GM12878 (cell line): ENCODE measurements at regions not wholly inside any gene's neighbourhood (a gene's known extent, or its start where the extent isn't known, plus 50 kb on each side); places are given as distances from the start of the nearest gene placed in this dataset.

Source experiments
- ATAC-seq: fragments of 200-7000 bp; cut with Tn5 transposase; 3 replicates; pipeline ENCODE4 v1.9.1; 2020; ENCODE audit warnings: mild to moderate bottlenecking, moderate library complexity
- BruUV-seq: library from RNA; stranded (reverse); fragments of 400-500 nt; replicated peaks from 2 replicates; lab custom pipeline; 2021; lab: Mats Ljungman, UMichigan
- CTCF ChIA-PET: fragments of 300-600 bp; sonication (Branson Sonifier 250); formaldehyde crosslinking; extraction: SDS; loops from one replicate; lab custom pipeline; 2021; ENCODE audit warnings: inconsistent platforms; lab: Yijun Ruan, JAX
- POLR2A ChIA-PET: fragments of 350-600 bp; formaldehyde crosslinking; extraction: SDS; loops from one replicate; lab custom pipeline; 2021; ENCODE audit warnings: inconsistent platforms; lab: Charles Lee
- RAD21 ChIA-PET: fragments of 300-600 bp; sonication (Branson Sonifier 250); formaldehyde crosslinking; loops from one replicate; lab custom pipeline; 2023; ENCODE audit warnings: antibody characterized with exemption; ENCODE audit not compliant: unreplicated experiment; lab: Charles Lee
- SMC1A ChIA-PET: fragments of 300-600 bp; sonication (Branson Sonifier 250); formaldehyde crosslinking; loops from one replicate; lab custom pipeline; 2023; ENCODE audit not compliant: unreplicated experiment, uncharacterized antibody; lab: Charles Lee
- DNase-seq: peaks from one replicate; pipeline ENCODE4 v3.0.0-alpha.2; 2011; ENCODE audit warnings: low read depth, low spot score
- FAIRE-seq: peaks from 3 replicates; lab custom pipeline; 2011; peaks lifted over from hg19 to GRCh38; lab: Jason Lieb, UNC
- H2AFZ ChIP-seq: 2 replicates; pipeline ENCODE4 v1.6.0; 2011; ENCODE audit warnings: low read depth, low read length, control low read depth; ENCODE audit not compliant: control insufficient read depth
- H3K27ac ChIP-seq: 2 replicates; pipeline ENCODE4 v1.5.1; 2011; ENCODE audit warnings: control low read depth; ENCODE audit not compliant: control insufficient read depth, insufficient read depth
- H3K27me3 ChIP-seq, 2 experiments: replicated peaks in 1 of 2; 2 replicates each; pipeline versions ENCODE4 v1.6.0 to v1.6.1; 2011; ENCODE audit warnings: low read length in 1 of 2; ENCODE audit not compliant: control insufficient read depth in 2 of 2, insufficient read depth in 2 of 2
- H3K36me3 ChIP-seq, 2 experiments: 2 replicates each; pipeline ENCODE4 v1.5.1; 2011; ENCODE audit warnings: low read length in 1 of 2; ENCODE audit not compliant: control insufficient read depth in 2 of 2, insufficient read depth in 2 of 2
- H3K4me1 ChIP-seq: 2 replicates; pipeline ENCODE4 v1.6.1; 2011; ENCODE audit warnings: mild to moderate bottlenecking, low read length, moderate library complexity, mixed read lengths; ENCODE audit not compliant: control insufficient read depth, insufficient read depth
- H3K4me2 ChIP-seq: 2 replicates; pipeline ENCODE4 v1.6.0; 2011; ENCODE audit warnings: control low read depth; ENCODE audit not compliant: control insufficient read depth, insufficient read depth
- H3K4me3 ChIP-seq: fragments of 200-600 bp; sonication (generic); 2 replicates; pipeline ENCODE4 v1.5.1; 2016
- H3K79me2 ChIP-seq: 2 replicates; pipeline ENCODE4 v1.6.0; 2011; ENCODE audit warnings: low read length; ENCODE audit not compliant: control insufficient read depth, insufficient read depth
- H3K9ac ChIP-seq: 2 replicates; pipeline ENCODE4 v1.8.0; 2011; ENCODE audit warnings: low read length, control low read depth, mixed read lengths; ENCODE audit not compliant: control insufficient read depth, insufficient read depth
- H3K9me3 ChIP-seq: replicated peaks from 3 replicates; pipeline ENCODE4 v1.5.1; 2011; ENCODE audit warnings: mild to moderate bottlenecking, low read length; ENCODE audit not compliant: control insufficient read depth, insufficient read depth
- H4K20me1 ChIP-seq: 2 replicates; pipeline ENCODE4 v1.6.0; 2011; ENCODE audit not compliant: control insufficient read depth, insufficient read depth
- CHD4 ChIP-seq: fragments of 200-600 bp; sonication (generic); IDR thresholded peaks from 2 replicates; pipeline ENCODE4 v1.6.1; 2016; ENCODE audit warnings: mild to moderate bottlenecking
- JUND ChIP-seq: IDR thresholded peaks from 2 replicates; pipeline ENCODE4 v1.6.1; 2012; ENCODE audit warnings: low read depth, mild to moderate bottlenecking, low read length, improper control_type of control experiment, moderate library complexity
- LARP7 ChIP-seq: fragments of 450-650 bp; IDR thresholded peaks from 2 replicates; pipeline ENCODE4 v1.6.1; 2017; ENCODE audit warnings: mild to moderate bottlenecking
- MTA2 ChIP-seq: fragments of 450-650 bp; IDR thresholded peaks from 2 replicates; pipeline ENCODE4 v1.6.1; 2016; ENCODE audit warnings: low read depth, mild to moderate bottlenecking, moderate library complexity
- NFYB ChIP-seq: IDR thresholded peaks from 2 replicates; pipeline ENCODE4 v1.6.1; 2011; ENCODE audit warnings: low read depth, mild to moderate bottlenecking, low read length, improper control_type of control experiment, moderate library complexity; ENCODE audit not compliant: insufficient read depth
- RB1 ChIP-seq: fragments of 450-650 bp; formaldehyde crosslinking; IDR thresholded peaks from 2 replicates; pipeline ENCODE4 v1.6.1; 2017; ENCODE audit warnings: mild to moderate bottlenecking, borderline replicate concordance
- SREBF1 ChIP-seq: IDR thresholded peaks from 2 replicates; pipeline ENCODE4 v1.6.1; 2012; ENCODE audit warnings: mild to moderate bottlenecking, low read length
- TAF1 ChIP-seq: IDR thresholded peaks from 2 replicates; pipeline ENCODE4 v1.6.1; 2011; ENCODE audit warnings: mild to moderate bottlenecking, low read depth, low read length, borderline replicate concordance
- WRNIP1 ChIP-seq: IDR thresholded peaks from 2 replicates; pipeline ENCODE4 v1.6.1; 2011; ENCODE audit warnings: low read depth, low read length, improper control_type of control experiment, borderline replicate concordance
- WGBS: methylation state at CpG from one replicate; pipeline ENCODE4 v1.1.6; 2016; ENCODE audit warnings: low lambda C conversion rate; ENCODE audit not compliant: insufficient replicate concordance, insufficient coverage; ENCODE audit errors: missing lambda C conversion rate; 5-methylcytosine and 5-hydroxymethylcytosine counted together
- in situ Hi-C: fragments of 300-500 bp; cut with MboI; formaldehyde crosslinking; loops from 9 replicates; pipeline ENCODE4 v1.14.3; 2018; ENCODE audit warnings: mixed read lengths
- intact Hi-C: fragments of 100-400 bp; cut with micrococcal nuclease; formaldehyde crosslinking; loops from one replicate; pipeline ENCODE4 v1.14.2; 2022; ENCODE audit not compliant: unreplicated experiment
- TF ChIP-seq, protein P1 (sequence below): fragments of 450-650 bp; IDR thresholded peaks from 2 replicates; pipeline ENCODE4 v1.6.1; 2018; ENCODE audit warnings: mild to moderate bottlenecking, low read depth, moderate library complexity; ENCODE audit not compliant: partially characterized antibody
- TF ChIP-seq, protein P2 (sequence below): fragments of 450-650 bp; IDR thresholded peaks from 2 replicates; pipeline ENCODE4 v1.6.1; 2017; ENCODE audit warnings: low read depth, mild to moderate bottlenecking, moderate library complexity
- TF ChIP-seq, protein P3 (sequence below): fragments of 450-650 bp; IDR thresholded peaks from 2 replicates; pipeline ENCODE4 v1.6.1; 2017; ENCODE audit warnings: mild to moderate bottlenecking, low read depth, inconsistent platforms; ENCODE audit not compliant: poor library complexity, severe bottlenecking

GRCh38 chr5:98258939-98259338, 514.5 kb upstream of the RGMB start:
- intact Hi-C loops = no loop called here
- CTCF ChIA-PET = no interaction called here

More at GRCh38 chr5:98258939-98259338, 514.5 kb upstream of the RGMB start:
- WGBS = 12% methylated on average over 3 of the region's 3 CpGs
- H3K4me1 ChIP-seq = no peaks in the 10 kb centered on the region
- ATAC-seq = no peak
- no peak overlapping the region for H3K4me2 ChIP-seq
- no peaks in the 10 kb centered on the region for H3K9me3 ChIP-seq
- no TSS peak for BruUV-seq
- H3K27ac ChIP-seq = no peak overlapping the region
- no peak overlapping the region for H2AFZ ChIP-seq
- no peak overlapping the region for H3K9ac ChIP-seq
- in situ Hi-C loops = no loop called here
- no peaks in the 10 kb centered on the region for H3K27me3 ChIP-seq
- ChIA-PET SMC1A (interaction anchor here (0.6 kb wide), 1 partner anchor 919 kb away, joined by 4 read pairs; no protein-coding TSS in a partner anchor), POLR2A (no interaction called here), RAD21 (no interaction called here)
- no peak overlapping the region for H3K4me3 ChIP-seq
- no peaks in the 10 kb centered on the region for H4K20me1 ChIP-seq
- no peak for FAIRE-seq
- DNase-seq = no peak
- no peak for TF ChIP-seq WRNIP1
- no peak for TF ChIP-seq CHD4
- TF ChIP-seq, protein P1, sequence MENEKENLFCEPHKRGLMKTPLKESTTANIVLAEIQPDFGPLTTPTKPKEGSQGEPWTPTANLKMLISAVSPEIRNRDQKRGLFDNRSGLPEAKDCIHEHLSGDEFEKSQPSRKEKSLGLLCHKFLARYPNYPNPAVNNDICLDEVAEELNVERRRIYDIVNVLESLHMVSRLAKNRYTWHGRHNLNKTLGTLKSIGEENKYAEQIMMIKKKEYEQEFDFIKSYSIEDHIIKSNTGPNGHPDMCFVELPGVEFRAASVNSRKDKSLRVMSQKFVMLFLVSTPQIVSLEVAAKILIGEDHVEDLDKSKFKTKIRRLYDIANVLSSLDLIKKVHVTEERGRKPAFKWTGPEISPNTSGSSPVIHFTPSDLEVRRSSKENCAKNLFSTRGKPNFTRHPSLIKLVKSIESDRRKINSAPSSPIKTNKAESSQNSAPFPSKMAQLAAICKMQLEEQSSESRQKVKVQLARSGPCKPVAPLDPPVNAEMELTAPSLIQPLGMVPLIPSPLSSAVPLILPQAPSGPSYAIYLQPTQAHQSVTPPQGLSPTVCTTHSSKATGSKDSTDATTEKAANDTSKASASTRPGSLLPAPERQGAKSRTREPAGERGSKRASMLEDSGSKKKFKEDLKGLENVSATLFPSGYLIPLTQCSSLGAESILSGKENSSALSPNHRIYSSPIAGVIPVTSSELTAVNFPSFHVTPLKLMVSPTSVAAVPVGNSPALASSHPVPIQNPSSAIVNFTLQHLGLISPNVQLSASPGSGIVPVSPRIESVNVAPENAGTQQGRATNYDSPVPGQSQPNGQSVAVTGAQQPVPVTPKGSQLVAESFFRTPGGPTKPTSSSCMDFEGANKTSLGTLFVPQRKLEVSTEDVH = no peak
- TF ChIP-seq SREBF1 = no peak
- TF ChIP-seq TAF1 = no peak
- TF ChIP-seq, protein P2, sequence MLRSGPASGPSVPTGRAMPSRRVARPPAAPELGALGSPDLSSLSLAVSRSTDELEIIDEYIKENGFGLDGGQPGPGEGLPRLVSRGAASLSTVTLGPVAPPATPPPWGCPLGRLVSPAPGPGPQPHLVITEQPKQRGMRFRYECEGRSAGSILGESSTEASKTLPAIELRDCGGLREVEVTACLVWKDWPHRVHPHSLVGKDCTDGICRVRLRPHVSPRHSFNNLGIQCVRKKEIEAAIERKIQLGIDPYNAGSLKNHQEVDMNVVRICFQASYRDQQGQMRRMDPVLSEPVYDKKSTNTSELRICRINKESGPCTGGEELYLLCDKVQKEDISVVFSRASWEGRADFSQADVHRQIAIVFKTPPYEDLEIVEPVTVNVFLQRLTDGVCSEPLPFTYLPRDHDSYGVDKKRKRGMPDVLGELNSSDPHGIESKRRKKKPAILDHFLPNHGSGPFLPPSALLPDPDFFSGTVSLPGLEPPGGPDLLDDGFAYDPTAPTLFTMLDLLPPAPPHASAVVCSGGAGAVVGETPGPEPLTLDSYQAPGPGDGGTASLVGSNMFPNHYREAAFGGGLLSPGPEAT = no peak
- no peak for TF ChIP-seq RB1
- no peak for TF ChIP-seq LARP7
- TF ChIP-seq NFYB = no peak
- TF ChIP-seq MTA2 = no peak
- no peak for TF ChIP-seq JUND
- TF ChIP-seq, protein P3, sequence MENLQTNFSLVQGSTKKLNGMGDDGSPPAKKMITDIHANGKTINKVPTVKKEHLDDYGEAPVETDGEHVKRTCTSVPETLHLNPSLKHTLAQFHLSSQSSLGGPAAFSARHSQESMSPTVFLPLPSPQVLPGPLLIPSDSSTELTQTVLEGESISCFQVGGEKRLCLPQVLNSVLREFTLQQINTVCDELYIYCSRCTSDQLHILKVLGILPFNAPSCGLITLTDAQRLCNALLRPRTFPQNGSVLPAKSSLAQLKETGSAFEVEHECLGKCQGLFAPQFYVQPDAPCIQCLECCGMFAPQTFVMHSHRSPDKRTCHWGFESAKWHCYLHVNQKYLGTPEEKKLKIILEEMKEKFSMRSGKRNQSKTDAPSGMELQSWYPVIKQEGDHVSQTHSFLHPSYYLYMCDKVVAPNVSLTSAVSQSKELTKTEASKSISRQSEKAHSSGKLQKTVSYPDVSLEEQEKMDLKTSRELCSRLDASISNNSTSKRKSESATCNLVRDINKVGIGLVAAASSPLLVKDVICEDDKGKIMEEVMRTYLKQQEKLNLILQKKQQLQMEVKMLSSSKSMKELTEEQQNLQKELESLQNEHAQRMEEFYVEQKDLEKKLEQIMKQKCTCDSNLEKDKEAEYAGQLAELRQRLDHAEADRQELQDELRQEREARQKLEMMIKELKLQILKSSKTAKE = no peak
- no peaks in the 10 kb centered on the region for H3K36me3 ChIP-seq
- no peaks in the 10 kb centered on the region for H3K79me2 ChIP-seq
